HCT116 (cell line): ENCODE measurements at regions not wholly inside any gene's neighbourhood (a gene's known extent, or its start where the extent isn't known, plus 50 kb on each side); places are given as distances from the start of the nearest gene placed in this dataset.

ENCODE experiments used
- FOSL1 ChIP-seq: IDR thresholded peaks from 2 replicates; pipeline ENCODE4 v1.6.1; 2012; ENCODE audit warnings: low read depth
- ZFX ChIP-seq: fragments of 450-650 bp; IDR thresholded peaks from 2 replicates; pipeline ENCODE4 v1.6.1; 2017

- TF ChIP-seq ZFX (no peak), FOSL1 (no peak)
- TF ChIP-seq, all 23 proteins: peak for 0
Measured at GRCh38 chr5:51748647-51749046, 365.4 kb downstream of the ISL1 start (continued).
